Superior temporal gyrus (tissue), 1 donor: ENCODE measurements at regions not wholly inside any gene's neighbourhood (a gene's known extent, or its start where the extent isn't known, plus 50 kb on each side); places are given as distances from the start of the nearest gene placed in this dataset.
"Not testable (repeated sequence)": the region's sequence is repeated elsewhere in the genome, so short reads cannot be mapped to it uniquely, and the experiment has no call there.

Source experiments
- DNase-seq: peaks from one replicate; pipeline ENCODE4 v3.0.0-alpha.2; 2016; ENCODE audit errors: extremely low spot score

GRCh38 chr16:9635150-9635720 lies 543.8 kb downstream of the HAPSTR1 start:
- not testable (repeated sequence) for DNase-seq

- no peak for DNase-seq
These were observed 538.0 kb downstream of the GRIN2A start for GRCh38 chr16:9644258-9644657.

DNA sequence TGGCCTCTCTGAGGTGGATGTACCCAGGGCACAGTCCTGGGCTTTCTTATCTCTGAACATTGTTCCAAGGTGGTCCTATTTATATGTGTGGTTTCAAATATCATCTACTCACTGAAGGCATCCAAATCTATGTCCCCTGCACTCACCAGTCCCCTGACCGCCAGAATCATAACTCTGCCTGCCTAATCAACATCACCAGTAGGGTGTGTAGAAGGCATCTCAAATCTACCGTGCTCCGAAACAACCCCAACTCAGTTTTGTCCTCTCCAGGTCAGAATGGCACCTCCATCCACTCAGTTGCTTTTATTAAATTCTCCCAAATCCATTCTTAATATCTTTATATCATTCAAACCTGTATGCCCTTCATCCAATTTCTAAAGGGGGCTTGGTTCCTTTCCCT lies 536.3 kb downstream of the GRIN2A start:
- DNase-seq = no peak

- peak; percentile 79 for DNase-seq
These were observed 534.1 kb downstream of the GRIN2A start for GRCh38 chr16:9647981-9648701.

DNA sequence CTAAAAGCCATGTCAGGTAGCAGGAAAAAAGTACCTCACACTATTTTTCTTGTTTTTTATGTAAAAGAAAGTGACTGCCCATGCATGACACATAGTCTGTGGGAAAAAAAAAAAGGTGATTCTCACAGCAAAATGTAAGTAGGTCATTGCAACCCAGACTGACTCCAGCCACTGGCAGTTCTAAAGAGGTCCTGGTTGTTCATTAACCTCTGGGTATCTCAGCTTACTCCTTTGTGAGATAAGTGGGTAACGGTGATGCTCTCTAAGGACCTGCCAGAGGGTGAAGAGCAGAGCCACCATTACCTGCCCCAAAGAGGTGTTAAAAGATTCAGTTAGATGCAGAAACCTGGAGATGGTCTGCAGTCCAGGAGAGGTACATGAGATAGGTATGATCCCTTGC lies 531.9 kb downstream of the GRIN2A start:
- no peak for DNase-seq

GRCh38 chr16:9655051-9655450 lies 527.2 kb downstream of the GRIN2A start:
- no peak for DNase-seq

- DNase-seq = no peak
These were observed 524.6 kb downstream of the GRIN2A start for GRCh38 chr16:9657641-9658040.

GRCh38 chr16:9658164-9658563 lies 524.1 kb downstream of the GRIN2A start:
- DNase-seq = no peak

- no peak for DNase-seq
These were observed 523.6 kb downstream of the GRIN2A start for GRCh38 chr16:9658586-9658985.

DNA sequence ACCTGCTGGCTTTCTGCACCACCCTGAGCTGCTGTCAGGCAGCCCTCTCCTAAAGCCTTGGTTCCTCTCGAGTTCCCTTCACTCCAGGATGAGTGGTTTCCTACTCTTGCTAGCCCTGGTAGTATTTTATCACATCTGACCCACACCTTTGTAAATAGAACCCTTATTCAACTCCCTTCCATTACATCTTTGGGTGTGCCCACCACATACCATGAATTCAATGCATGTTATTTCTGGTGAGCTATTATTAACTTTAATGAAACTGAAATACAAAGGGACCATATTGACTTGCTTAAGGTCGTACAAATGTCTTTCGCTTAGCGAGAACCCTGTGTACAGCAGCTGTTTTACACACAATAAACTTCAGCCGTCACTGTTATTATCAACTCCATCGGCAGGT lies 521.3 kb downstream of the GRIN2A start:
- no peak for DNase-seq

GRCh38 chr16:9661336-9662017 lies 520.8 kb downstream of the GRIN2A start:
- DNase-seq = no peak

- DNase-seq = no peak
These were observed 518.6 kb downstream of the GRIN2A start for GRCh38 chr16:9663588-9663987.

- DNase-seq = no peak
These were observed 516.4 kb downstream of the GRIN2A start for GRCh38 chr16:9665851-9666271.

DNA sequence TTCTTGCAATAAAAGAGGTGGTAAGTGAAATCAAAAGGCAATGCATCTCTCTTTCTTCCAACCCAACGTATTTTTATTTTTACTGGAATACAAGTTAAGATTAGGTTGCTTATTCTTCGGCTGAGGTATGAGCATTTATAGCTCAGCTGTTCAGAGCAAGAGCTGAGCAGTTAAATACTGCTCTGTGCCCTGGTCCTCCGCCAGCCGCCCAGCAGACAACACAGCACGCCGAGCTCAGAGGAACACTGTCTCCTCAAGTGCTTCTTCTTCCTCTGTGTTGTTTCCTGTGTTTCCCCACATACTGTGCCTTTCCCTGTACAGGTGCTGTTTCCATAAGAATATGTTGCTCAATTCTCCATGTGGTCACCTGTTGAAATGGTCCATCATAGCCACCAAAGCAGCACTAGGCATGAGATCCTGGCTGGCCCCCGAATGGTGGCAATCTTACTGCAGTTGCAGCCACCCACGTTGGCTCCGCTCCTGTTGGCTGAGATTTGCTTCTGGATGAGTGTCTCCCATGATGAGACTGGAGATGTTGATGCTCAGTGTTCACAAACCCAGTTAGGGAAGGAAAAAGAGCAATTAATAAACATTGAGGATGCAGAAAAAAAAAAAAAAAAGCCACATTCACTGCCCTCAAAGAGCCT lies 515.3 kb downstream of the GRIN2A start:
- peak; percentile 60 for DNase-seq

GRCh38 chr16:9670033-9670432 lies 512.2 kb downstream of the GRIN2A start:
- DNase-seq = no peak

- DNase-seq = not testable (repeated sequence)
These were observed 511.6 kb downstream of the GRIN2A start for GRCh38 chr16:9670616-9671015.

GRCh38 chr16:9676560-9677300 lies 505.5 kb downstream of the GRIN2A start:
- DNase-seq = not testable (repeated sequence)

- no peak for DNase-seq
These were observed 505.0 kb downstream of the GRIN2A start for GRCh38 chr16:9677301-9677653.

DNA sequence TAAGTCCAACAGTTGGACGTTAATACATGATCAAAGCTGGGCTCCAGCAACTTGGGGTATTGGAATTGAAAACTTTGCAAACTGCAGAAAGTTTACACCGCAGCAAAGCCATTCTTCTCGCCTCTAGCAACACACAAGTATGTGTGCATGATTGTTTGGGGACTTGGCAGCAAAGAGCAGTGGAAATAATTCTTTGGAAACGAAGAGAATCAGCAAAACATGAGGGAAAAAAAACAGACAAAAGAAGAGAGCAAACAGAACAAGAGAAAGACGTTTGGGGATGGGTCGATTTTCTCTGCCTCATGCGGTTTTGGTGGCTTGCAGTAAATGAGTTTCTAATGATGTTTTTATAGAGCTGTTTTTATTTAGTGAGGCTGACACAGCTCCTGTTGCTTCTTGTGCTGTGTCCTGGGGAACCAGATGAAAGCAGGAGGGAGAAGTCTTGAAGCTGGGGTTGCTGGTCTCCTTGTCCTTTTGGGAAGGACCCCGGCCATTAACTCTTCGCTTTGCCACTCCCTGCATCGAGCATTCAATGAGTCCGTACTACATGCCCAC lies 502.9 kb downstream of the GRIN2A start:
- peak; percentile 30 for DNase-seq

- DNase-seq = no peak
These were observed 502.1 kb downstream of the GRIN2A start for GRCh38 chr16:9680019-9680655.

DNA sequence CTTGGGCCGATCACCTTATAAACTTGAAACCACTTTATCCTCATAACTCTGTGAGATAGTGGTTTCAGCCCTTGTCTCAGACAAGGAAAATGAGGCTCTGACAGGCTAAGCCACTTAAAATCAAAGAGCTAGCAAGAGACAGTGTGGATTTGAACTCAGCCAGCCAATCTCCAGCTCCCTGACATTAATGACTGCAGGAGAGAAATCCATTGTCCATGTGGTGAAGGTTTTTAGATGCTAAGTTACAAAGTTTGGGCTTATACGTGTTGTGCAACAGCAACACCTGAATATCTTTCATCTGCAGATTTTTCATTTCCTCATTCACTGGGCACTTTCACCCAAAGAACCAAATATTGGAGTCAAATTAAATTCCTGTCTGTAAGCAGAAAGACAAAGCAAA lies 501.3 kb downstream of the GRIN2A start:
- DNase-seq = no peak
